Gastroesophageal sphincter (tissue), 4 donors: ENCODE measurements at regions not wholly inside any gene's neighbourhood (a gene's known extent, or its start where the extent isn't known, plus 50 kb on each side); places are given as distances from the start of the nearest gene placed in this dataset.

Experiments
- ATAC-seq: fragments of 150-250 bp; one replicate; pipeline ENCODE4 v1.9.1; 2016; ENCODE audit warnings: mild to moderate bottlenecking, moderate library complexity
- H3K27ac ChIP-seq, 4 donors: fragments of 200-600 bp; sonication (generic) in 3 of 4; 1 replicate in 3 of 4; 2 replicates in 1 of 4; pipeline ENCODE4 v1.5.1; 2016 to 2019
- H3K27me3 ChIP-seq: fragments of 200-600 bp; sonication (generic); one replicate; pipeline ENCODE4 v1.5.1; 2019
- H3K36me3 ChIP-seq, 2 donors: fragments of 200-600 bp; sonication (generic); one replicate each; pipeline ENCODE4 v1.5.1; 2019; ENCODE audit warnings: control low read depth in 1 of 2
- H3K4me1 ChIP-seq, 3 donors: fragments of 200-600 bp; sonication (generic); 1 replicate in 2 of 3; 2 replicates in 1 of 3; pipeline ENCODE4 v1.5.1; 2016 to 2019; ENCODE audit warnings: control low read depth in 2 of 3
- H3K4me3 ChIP-seq, 2 donors: fragments of 200-600 bp; sonication (generic); one replicate each; pipeline ENCODE4 v1.5.1; 2019; ENCODE audit warnings: mild to moderate bottlenecking in 1 of 2, moderate library complexity in 1 of 2
- H3K9me3 ChIP-seq, 3 donors: fragments of 200-600 bp; sonication (generic); one replicate each; pipeline ENCODE4 v1.5.1; 2017 to 2019; ENCODE audit warnings: control low read depth in 2 of 3
- EP300 ChIP-seq: sonication (generic); formaldehyde crosslinking; IDR thresholded peaks from one replicate; pipeline ENCODE4 v1.6.1; 2017; ENCODE audit warnings: antibody characterized with exemption, mild to moderate bottlenecking
- POLR2A ChIP-seq, 2 donors: fragments of 450-650 bp; IDR thresholded peaks; one replicate each; pipeline ENCODE4 v1.6.1; 2017; ENCODE audit warnings: antibody characterized with exemption in 2 of 2, mild to moderate bottlenecking in 2 of 2, moderate library complexity in 1 of 2
- POLR2AphosphoS5 ChIP-seq: sonication (generic); formaldehyde crosslinking; IDR thresholded peaks from one replicate; pipeline ENCODE4 v1.6.1; 2017; ENCODE audit warnings: antibody characterized with exemption
- WGBS, 2 donors: methylation state at CpG; one replicate each; pipeline ENCODE4 v1.1.5; 2018; ENCODE audit warnings: low coverage in 1 of 2; 5-methylcytosine and 5-hydroxymethylcytosine counted together
- TF ChIP-seq, protein P1 (sequence below), 4 experiments: fragments of 200-600 bp in 2 of 4; fragments of 450-650 bp in 2 of 4; sonication (generic) in 1 of 4; IDR thresholded peaks; one replicate each; pipeline ENCODE4 v1.5.1; 2017 to 2019; ENCODE audit warnings: antibody characterized with exemption in 4 of 4, mild to moderate bottlenecking in 2 of 4, moderate library complexity in 2 of 4

DNA sequence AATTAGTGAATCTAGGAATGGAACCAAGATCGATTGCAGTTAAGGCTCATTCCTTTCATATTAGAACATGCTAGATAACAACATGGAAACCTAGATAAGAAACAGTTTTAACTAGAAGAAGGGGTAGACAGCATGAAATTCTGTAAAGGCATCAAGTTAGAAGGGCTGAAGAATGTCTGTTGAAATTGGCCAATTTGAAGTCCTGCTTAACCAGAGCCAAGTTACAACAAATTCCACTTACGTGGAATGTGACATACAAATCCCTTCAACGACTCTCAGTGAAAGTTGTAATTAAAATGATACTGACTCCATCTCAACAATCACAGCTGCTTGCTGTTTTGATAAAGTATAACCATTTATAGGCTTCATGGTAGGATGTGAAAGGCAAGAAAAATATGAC is 1065.7 kb downstream of the DNAJB9 start:
- no peak for ATAC-seq
- Histone ChIP-seq H3K27me3 (no peaks in the 10 kb centered on the region), H3K27ac (no peak overlapping the region), H3K4me3 (no peak overlapping the region), H3K9me3 (no peaks in the 10 kb centered on the region), H3K4me1 (no peaks in the 10 kb centered on the region), H3K36me3 (no peaks in the 10 kb centered on the region)
- no peak for TF ChIP-seq POLR2AphosphoS5
- 52 to 56% methylated on average over 3 of the region's 3 CpGs for WGBS, 2 donors

DNA sequence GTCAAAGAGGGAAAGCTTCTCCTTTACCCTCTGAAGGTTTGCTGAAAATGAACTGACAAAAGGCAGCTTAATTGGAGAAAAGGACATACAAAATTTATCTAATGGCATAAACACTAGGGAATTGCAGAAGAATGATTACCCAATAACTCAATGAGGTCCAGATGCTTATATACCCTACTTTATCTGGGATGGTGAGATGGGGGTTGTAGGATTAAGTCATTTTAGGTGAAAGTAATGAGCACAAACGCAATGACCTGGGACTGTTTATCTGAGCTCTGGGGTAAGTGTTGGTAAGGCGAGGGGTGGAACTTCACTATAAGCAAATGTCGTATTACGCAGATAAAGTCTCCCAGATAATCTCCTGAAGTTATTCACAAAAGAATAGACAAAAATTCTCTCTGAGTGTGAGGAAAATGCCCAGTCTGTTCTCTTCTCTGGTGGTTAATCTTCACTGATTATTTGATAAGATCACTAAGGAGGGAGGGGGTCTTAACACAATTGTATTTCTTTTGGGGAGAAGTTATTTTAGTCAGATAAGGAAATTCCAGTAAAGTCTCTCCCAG is 1067.8 kb downstream of the DNAJB9 start:
- Histone ChIP-seq H3K4me1 (no peaks in the 10 kb centered on the region), H3K9me3 (no peaks in the 10 kb centered on the region), H3K27ac (no peak overlapping the region), H3K36me3 (no peaks in the 10 kb centered on the region), H3K27me3 (no peaks in the 10 kb centered on the region), H3K4me3 (no peak overlapping the region)
- ATAC-seq, result no peak
- no peak for TF ChIP-seq POLR2AphosphoS5
- TF ChIP-seq, protein P1, sequence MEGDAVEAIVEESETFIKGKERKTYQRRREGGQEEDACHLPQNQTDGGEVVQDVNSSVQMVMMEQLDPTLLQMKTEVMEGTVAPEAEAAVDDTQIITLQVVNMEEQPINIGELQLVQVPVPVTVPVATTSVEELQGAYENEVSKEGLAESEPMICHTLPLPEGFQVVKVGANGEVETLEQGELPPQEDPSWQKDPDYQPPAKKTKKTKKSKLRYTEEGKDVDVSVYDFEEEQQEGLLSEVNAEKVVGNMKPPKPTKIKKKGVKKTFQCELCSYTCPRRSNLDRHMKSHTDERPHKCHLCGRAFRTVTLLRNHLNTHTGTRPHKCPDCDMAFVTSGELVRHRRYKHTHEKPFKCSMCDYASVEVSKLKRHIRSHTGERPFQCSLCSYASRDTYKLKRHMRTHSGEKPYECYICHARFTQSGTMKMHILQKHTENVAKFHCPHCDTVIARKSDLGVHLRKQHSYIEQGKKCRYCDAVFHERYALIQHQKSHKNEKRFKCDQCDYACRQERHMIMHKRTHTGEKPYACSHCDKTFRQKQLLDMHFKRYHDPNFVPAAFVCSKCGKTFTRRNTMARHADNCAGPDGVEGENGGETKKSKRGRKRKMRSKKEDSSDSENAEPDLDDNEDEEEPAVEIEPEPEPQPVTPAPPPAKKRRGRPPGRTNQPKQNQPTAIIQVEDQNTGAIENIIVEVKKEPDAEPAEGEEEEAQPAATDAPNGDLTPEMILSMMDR (IDR thresholded peaks at IDR 0.05), result no peak
- TF ChIP-seq EP300, result no peak
- no peak for TF ChIP-seq POLR2A (IDR thresholded peaks at IDR 0.05)
- WGBS, 2 donors, result 45 to 68% methylated on average over 3 to 4 of the region's 4 CpGs

DNA sequence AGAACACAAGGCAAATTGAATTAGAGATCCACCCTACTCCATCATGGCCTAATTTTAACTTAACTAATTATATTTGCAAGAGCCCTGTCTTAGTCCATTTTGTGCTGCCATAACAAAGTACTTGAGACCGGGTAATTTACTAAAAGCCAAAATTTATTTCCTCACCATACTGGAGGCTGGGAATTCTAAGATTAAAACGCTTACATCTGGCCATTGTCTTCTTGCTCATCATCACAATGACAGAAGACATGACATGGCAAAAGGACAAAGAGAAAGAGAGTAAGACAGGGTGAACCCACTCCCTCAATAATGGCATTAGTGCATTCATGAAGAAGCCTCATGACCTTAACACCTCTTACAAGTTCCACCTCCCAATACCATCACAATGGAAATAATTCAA is 1068.6 kb downstream of the DNAJB9 start:
- TF ChIP-seq, protein P1 (IDR thresholded peaks at IDR 0.05), result no peak
- TF ChIP-seq POLR2A (IDR thresholded peaks at IDR 0.05) (no peak), POLR2AphosphoS5 (no peak), EP300 (no peak)
- ATAC-seq, result no peak
- H3K36me3 ChIP-seq, result no peaks in the 10 kb centered on the region
- no peak overlapping the region for H3K27ac ChIP-seq
- H3K4me1 ChIP-seq, result no peaks in the 10 kb centered on the region
- H3K9me3 ChIP-seq, result no peaks in the 10 kb centered on the region
- H3K4me3 ChIP-seq, result no peak overlapping the region
- 60 to 86% methylated on average over 2 of the region's 2 CpGs for WGBS, 2 donors
- no peaks in the 10 kb centered on the region for H3K27me3 ChIP-seq

DNA sequence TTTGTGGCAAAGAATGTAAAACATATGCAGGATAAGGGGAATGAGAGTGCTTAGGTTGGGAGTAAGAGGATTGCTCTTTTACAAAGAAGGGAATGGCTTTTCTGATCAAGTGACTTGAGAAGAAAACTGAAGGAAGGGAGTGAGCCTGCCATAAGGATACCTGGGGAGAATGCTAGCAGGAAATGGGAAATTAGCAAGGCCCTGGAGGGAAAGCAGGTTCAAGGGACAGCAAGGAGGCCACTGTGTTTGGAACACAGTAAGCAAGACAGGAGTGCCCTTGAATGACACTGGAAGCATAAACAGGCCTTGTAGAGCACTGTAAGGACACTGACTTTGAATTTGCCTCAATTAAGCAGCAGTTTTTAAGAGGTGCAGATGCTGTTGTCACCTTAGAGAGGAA is 1069.9 kb downstream of the DNAJB9 start:
- Histone ChIP-seq H3K27me3 (no peaks in the 10 kb centered on the region), H3K36me3 (no peaks in the 10 kb centered on the region), H3K4me1 (no peaks in the 10 kb centered on the region), H3K27ac (no peak overlapping the region), H3K4me3 (no peak overlapping the region), H3K9me3 (no peaks in the 10 kb centered on the region)
- no peak for ATAC-seq
- TF ChIP-seq, protein P1 (IDR thresholded peaks at IDR 0.05), result no peak
- no peak for TF ChIP-seq POLR2AphosphoS5
- TF ChIP-seq POLR2A (IDR thresholded peaks at IDR 0.05), result no peak
- no peak for TF ChIP-seq EP300

DNA sequence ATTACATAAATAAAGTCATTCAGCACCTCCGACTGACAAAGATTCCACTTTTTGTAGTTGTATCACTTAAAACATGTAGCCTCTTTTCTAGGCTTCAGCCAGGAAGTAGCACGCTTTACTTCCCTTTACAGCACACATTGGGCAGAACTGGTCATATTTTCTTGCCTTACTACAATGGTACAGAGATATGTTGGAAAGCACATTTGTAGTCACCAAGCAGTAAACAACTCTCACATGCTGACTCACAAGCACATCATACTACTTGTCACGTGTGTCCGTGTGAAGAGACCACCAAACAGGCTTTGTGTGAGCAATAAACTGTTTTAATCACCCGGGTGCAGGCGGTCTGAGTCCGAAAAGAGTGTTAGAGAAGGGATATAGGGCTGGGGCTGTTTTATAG is 1071.8 kb downstream of the DNAJB9 start:
- TF ChIP-seq POLR2A (IDR thresholded peaks at IDR 0.05) (no peak), EP300 (no peak), POLR2AphosphoS5 (no peak)
- TF ChIP-seq, protein P1 (IDR thresholded peaks at IDR 0.05), result no peak
- H3K4me1 ChIP-seq, result no peaks in the 10 kb centered on the region
- no peaks in the 10 kb centered on the region for H3K9me3 ChIP-seq
- H3K4me3 ChIP-seq, result no peak overlapping the region
- no peaks in the 10 kb centered on the region for H3K36me3 ChIP-seq
- no peak overlapping the region for H3K27ac ChIP-seq
- ATAC-seq, result no peak
- 83 to 88% methylated on average over 5 of the region's 7 CpGs for whole genome bisulfite sequencing, 2 donors
- H3K27me3 ChIP-seq, result no peaks in the 10 kb centered on the region
